ENCODE measurements at regions not wholly inside any gene's neighbourhood (a gene's known extent, or its start where the extent isn't known, plus 50 kb on each side); places are given as distances from the start of the nearest gene placed in this dataset.

DNA sequence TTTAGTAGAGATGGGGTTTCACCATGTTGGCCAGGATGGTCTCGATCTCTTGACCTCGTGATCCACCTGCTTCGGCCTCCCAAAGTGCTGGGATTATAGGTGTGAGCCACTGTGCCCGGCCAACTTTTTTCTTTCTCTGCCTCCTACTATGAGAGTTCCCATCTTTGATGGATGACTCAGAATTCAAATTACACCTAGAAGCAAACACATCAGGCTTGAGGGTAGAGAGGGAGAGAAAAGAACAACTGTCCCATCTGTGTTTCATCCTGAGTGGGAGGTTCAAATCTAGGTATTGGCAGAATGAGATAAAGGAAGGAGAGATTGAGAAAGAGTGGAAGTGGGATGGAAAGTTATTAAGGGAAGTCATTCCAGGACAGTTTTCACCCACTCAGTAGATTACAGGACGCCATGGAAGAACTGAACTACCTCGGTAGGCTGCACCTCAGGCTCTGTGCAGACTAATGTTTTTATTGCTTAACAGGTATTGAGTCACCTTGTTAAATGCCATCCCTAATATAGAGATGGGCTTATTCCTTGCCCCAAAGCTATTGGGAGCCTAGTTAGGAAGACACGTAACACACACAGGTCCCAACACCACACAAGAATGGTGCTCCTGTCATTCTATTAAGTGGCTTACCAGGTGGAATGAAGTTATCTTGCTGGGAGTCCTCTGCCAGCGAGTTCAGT lies 275.7 kb downstream of the SOX4 start:
- Histone ChIP-seq H3K4me1 (ENCODE audit: control insufficient read depth in 1 of 2, extremely low read depth in 1 of 2, insufficient read depth in 2 of 2, low read length in 2 of 2) (peaks cover 5 to 12% of the 10 kb centered on the region in 2 experiments), H3K4me3 (ENCODE audit: control insufficient read depth in 1 of 2, extremely low read depth in 1 of 2, low read length in 1 of 2) (no peak overlapping the region), H3K27ac (ENCODE audit: low read length) (no peak overlapping the region), H3K9me3 (no peaks in the 10 kb centered on the region), H3K27me3 (replicated peaks in 1 of 2; ENCODE audit: control insufficient read depth in 2 of 2, extremely low read depth in 1 of 2, insufficient read depth in 2 of 2, low read length in 1 of 2) (peaks cover 0 to under 1% of the 10 kb centered on the region in 2 experiments), H3K36me3 (ENCODE audit: control insufficient read depth in 2 of 2, extremely low read depth in 1 of 2, insufficient read depth in 1 of 2, low read length in 1 of 2) (no peaks in the 10 kb centered on the region)
- Mint-ChIP-seq H3K27me3 (peaks cover 0 to 7% of the 10 kb centered on the region in 2 donors), H3K4me1 (no peaks in the 10 kb centered on the region), H3K9me3 (no peaks in the 10 kb centered on the region), H3K4me3 (no peak overlapping the region), H3K36me3 (no peaks in the 10 kb centered on the region), H3K27ac (no peak overlapping the region)
- DNase-seq (no peak), ATAC-seq (replicated peaks in 1 of 4) (no peak)
- ChIA-PET CTCF (no interaction called here), POLR2A (no interaction called here)
- no CpG with 5 or more reads among the region's 8 CpGs for WGBS (ENCODE audit: insufficient coverage)

DNA sequence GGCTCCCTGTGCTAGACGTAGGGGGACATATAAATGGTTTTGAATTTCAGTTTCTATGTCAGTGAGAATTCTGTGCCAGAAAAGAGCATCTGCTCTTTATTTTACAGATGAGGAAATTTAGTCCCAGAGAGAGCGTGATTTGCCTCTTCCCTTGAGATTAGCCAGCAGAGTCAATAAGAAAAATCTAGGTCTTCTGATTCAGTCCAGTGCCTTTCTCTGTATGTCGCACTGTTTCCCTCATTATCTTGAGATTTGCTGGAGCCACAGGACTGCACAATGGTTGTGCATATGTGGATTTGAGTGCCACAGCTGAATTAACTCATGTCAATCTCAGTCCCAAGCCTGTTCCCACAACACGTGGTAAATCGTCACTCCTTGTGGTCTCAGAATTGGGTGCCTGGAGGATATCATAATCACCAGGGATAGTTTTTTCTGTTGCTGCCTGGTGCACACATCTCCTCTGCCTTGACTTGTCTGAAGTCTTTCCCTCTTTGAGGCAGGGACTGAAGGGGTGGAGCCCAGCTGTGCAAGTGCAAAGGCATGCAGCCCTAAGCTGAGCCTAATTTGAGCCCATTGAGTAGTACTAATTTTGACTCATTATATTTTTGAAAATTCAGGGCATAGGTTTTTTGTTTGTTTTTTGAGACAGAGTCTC lies 276.7 kb downstream of the SOX4 start:
- 100% methylated on average over 1 of the region's 5 CpGs for WGBS (ENCODE audit: insufficient coverage)
- ChIA-PET POLR2A (no interaction called here), CTCF (no interaction called here)
- Mint-ChIP-seq H3K27me3 (peaks cover 0 to 7% of the 10 kb centered on the region in 2 donors), H3K9me3 (no peaks in the 10 kb centered on the region), H3K27ac (no peak overlapping the region), H3K4me1 (no peaks in the 10 kb centered on the region), H3K36me3 (no peaks in the 10 kb centered on the region), H3K4me3 (no peak overlapping the region)
- H3K27me3 ChIP-seq (replicated peaks in 1 of 2; ENCODE audit: control insufficient read depth in 2 of 2, extremely low read depth in 1 of 2, insufficient read depth in 2 of 2, low read length in 1 of 2): peaks cover 0 to 5% of the 10 kb centered on the region in 2 experiments
- ATAC-seq (replicated peaks in 1 of 4) (no peak), DNase-seq (no peak)
- H3K9me3 ChIP-seq: no peaks in the 10 kb centered on the region
- no peaks in the 10 kb centered on the region for H3K36me3 ChIP-seq (ENCODE audit: control insufficient read depth in 2 of 2, extremely low read depth in 1 of 2, insufficient read depth in 1 of 2, low read length in 1 of 2)
- peaks cover 5 to 12% of the 10 kb centered on the region in 2 experiments for H3K4me1 ChIP-seq (ENCODE audit: control insufficient read depth in 1 of 2, extremely low read depth in 1 of 2, insufficient read depth in 2 of 2, low read length in 2 of 2)
- H3K4me3 ChIP-seq (ENCODE audit: control insufficient read depth in 1 of 2, extremely low read depth in 1 of 2, low read length in 1 of 2): no peak overlapping the region
- H3K27ac ChIP-seq (ENCODE audit: low read length): no peak overlapping the region

DNA sequence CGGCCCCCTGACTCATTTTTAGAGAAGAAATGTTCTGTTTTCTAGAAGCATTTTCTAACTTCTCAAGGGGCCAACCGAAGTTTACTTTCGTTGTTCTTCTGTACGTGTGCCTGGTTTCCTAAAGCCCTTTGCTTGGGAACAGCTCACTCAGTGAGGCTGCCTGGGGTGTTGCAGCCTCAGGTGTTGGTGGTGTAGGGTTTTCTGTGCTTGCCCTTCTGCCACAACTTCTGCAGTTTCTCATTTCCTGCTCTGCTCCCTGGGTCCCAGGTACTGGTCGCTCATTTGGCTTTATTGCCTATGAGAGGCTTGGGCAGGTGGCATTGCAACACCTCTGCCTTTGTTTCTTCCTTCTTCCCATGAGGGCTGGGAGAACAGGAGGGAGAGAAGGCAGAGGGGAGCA lies 278.3 kb downstream of the SOX4 start:
- ChIA-PET CTCF (no interaction called here), POLR2A (no interaction called here)
- ATAC-seq (replicated peaks in 1 of 4): no peak
- H3K4me1 ChIP-seq (ENCODE audit: control insufficient read depth in 1 of 2, extremely low read depth in 1 of 2, insufficient read depth in 2 of 2, low read length in 2 of 2): peaks cover 5 to 12% of the 10 kb centered on the region in 2 experiments
- no peaks in the 10 kb centered on the region for H3K36me3 Mint-ChIP-seq
- 42% methylated on average over 4 of the region's 5 CpGs for WGBS (ENCODE audit: insufficient coverage)
- H3K36me3 ChIP-seq (ENCODE audit: control insufficient read depth in 2 of 2, extremely low read depth in 1 of 2, insufficient read depth in 1 of 2, low read length in 1 of 2): no peaks in the 10 kb centered on the region
- peaks cover 0 to 7% of the 10 kb centered on the region in 2 donors for H3K27me3 Mint-ChIP-seq
- H3K27ac Mint-ChIP-seq: no peak overlapping the region
- H3K4me1 Mint-ChIP-seq: peaks cover 0 to 5% (median under 1%) of the 10 kb centered on the region in 3 donors
- peaks cover 0 to 4% (median 0%) of the 10 kb centered on the region in 3 donors for H3K9me3 Mint-ChIP-seq
- no peaks in the 10 kb centered on the region for H3K9me3 ChIP-seq
- H3K27me3 ChIP-seq (replicated peaks in 1 of 2; ENCODE audit: control insufficient read depth in 2 of 2, extremely low read depth in 1 of 2, insufficient read depth in 2 of 2, low read length in 1 of 2): peaks cover 0 to 5% of the 10 kb centered on the region in 2 experiments
- no peak for DNase-seq
- no peak overlapping the region for H3K27ac ChIP-seq (ENCODE audit: low read length)
- no peak overlapping the region for H3K4me3 Mint-ChIP-seq
- no peak overlapping the region for H3K4me3 ChIP-seq (ENCODE audit: control insufficient read depth in 1 of 2, extremely low read depth in 1 of 2, low read length in 1 of 2)

DNA sequence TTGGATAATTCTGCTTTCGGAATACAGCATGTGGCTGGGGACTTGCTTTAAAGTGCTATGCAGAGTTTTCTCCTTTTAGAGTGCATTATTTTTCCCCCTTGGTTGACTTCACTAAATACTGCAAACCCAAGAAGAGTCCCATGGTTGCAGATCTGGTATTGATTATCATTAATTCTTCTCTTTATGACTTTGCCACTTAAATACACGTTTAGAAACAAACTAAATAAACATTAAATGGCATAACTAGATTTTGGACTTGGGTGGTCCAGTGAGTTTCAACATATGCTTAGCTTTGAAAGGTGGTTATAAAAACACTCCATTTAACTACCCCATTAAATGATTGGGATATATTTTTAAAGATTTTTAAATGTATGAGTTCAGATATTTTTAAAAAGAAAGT lies 279.2 kb downstream of the SOX4 start:
- Mint-ChIP-seq H3K9me3 (peaks cover 0 to 6% (median 4%) of the 10 kb centered on the region in 3 donors), H3K36me3 (no peaks in the 10 kb centered on the region), H3K4me1 (peaks cover 0 to 14% (median 4%) of the 10 kb centered on the region in 3 donors), H3K27me3 (peaks cover 0 to 7% of the 10 kb centered on the region in 2 donors), H3K4me3 (no peak overlapping the region), H3K27ac (no peak overlapping the region)
- Histone ChIP-seq H3K9me3 (no peaks in the 10 kb centered on the region), H3K27ac (ENCODE audit: low read length) (no peak overlapping the region), H3K4me1 (ENCODE audit: control insufficient read depth in 1 of 2, extremely low read depth in 1 of 2, insufficient read depth in 2 of 2, low read length in 2 of 2) (peaks cover 5 to 12% of the 10 kb centered on the region in 2 experiments), H3K4me3 (ENCODE audit: control insufficient read depth in 1 of 2, extremely low read depth in 1 of 2, low read length in 1 of 2) (no peak overlapping the region), H3K27me3 (replicated peaks in 1 of 2; ENCODE audit: control insufficient read depth in 2 of 2, extremely low read depth in 1 of 2, insufficient read depth in 2 of 2, low read length in 1 of 2) (peaks cover 0 to 5% of the 10 kb centered on the region in 2 experiments), H3K36me3 (ENCODE audit: control insufficient read depth in 2 of 2, extremely low read depth in 1 of 2, insufficient read depth in 1 of 2, low read length in 1 of 2) (no peaks in the 10 kb centered on the region)
- WGBS (ENCODE audit: insufficient coverage): 83% methylated on average over 1 of the region's 2 CpGs
- DNase-seq: no peak
- ChIA-PET POLR2A (no interaction called here), CTCF (no interaction called here)
- ATAC-seq (replicated peaks in 1 of 4): no peak

DNA sequence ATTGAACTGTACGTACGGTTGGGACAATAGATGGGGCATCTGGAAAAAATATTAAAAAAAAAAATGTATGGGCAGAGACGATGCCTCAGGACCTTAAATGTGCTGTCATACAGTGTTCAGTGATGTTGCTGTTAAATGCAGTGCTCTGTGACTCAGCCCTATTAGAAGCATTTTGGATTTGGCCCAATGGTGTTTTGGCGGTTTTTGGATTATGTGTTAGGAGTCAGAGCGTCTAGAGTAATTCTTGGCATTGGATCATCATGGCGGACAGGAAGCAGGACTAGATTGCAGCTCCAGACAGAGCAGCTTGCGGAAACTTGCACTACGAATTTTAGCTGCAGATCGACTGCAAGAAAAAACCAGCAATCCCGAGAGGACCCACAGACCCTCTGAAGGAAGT lies 280.0 kb downstream of the SOX4 start:
- POLR2A ChIA-PET: no interaction called here

DNA sequence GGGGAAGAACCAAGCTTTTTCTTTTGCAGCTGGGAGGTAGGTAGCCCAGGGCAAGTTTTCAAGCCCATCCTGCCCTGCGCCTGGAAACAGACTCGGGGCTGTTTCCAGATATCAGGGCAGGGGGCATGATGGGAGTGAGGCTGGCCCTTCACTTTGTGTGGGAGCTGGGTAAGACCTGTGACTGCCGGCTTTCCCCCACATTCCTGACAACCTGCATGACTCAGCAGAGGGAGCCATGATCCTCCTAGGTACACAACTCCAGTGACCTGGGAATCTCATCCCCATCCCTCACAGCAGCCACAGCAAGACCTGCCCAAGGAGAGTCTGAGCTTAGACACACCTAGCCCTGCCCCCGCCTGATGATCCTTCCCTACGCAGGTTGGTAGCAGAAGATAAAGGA lies 280.8 kb downstream of the SOX4 start:
- POLR2A ChIA-PET: no interaction called here
- CTCF ChIA-PET: no interaction called here
- Histone ChIP-seq H3K27me3 (replicated peaks in 1 of 2; ENCODE audit: control insufficient read depth in 2 of 2, extremely low read depth in 1 of 2, insufficient read depth in 2 of 2, low read length in 1 of 2) (peaks cover 0 to 5% of the 10 kb centered on the region in 2 experiments), H3K9me3 (no peaks in the 10 kb centered on the region), H3K4me3 (ENCODE audit: control insufficient read depth in 1 of 2, extremely low read depth in 1 of 2, low read length in 1 of 2) (no peak overlapping the region), H3K27ac (ENCODE audit: low read length) (no peak overlapping the region), H3K4me1 (ENCODE audit: control insufficient read depth in 1 of 2, extremely low read depth in 1 of 2, insufficient read depth in 2 of 2, low read length in 2 of 2) (peaks cover 5 to 12% of the 10 kb centered on the region in 2 experiments), H3K36me3 (ENCODE audit: control insufficient read depth in 2 of 2, extremely low read depth in 1 of 2, insufficient read depth in 1 of 2, low read length in 1 of 2) (no peaks in the 10 kb centered on the region)
- Mint-ChIP-seq H3K36me3 (no peaks in the 10 kb centered on the region), H3K27me3 (peaks cover 0 to 7% of the 10 kb centered on the region in 2 donors), H3K4me3 (no peak overlapping the region), H3K9me3 (peaks cover 0 to 10% (median 4%) of the 10 kb centered on the region in 3 donors), H3K27ac (no peak overlapping the region), H3K4me1 (peaks cover 0 to 17% (median 4%) of the 10 kb centered on the region in 3 donors)
- 100% methylated on average over 3 of the region's 5 CpGs for WGBS (ENCODE audit: insufficient coverage)
- DNase-seq: no peak
- ATAC-seq (replicated peaks in 1 of 4): no peak

More for the DNA sequence above, 280.0 kb downstream of the SOX4 start:
- CTCF ChIA-PET: no interaction called here
- no peak overlapping the region for H3K4me3 Mint-ChIP-seq
- H3K36me3 Mint-ChIP-seq: no peaks in the 10 kb centered on the region
- H3K27ac Mint-ChIP-seq: no peak overlapping the region
- Histone ChIP-seq H3K9me3 (no peaks in the 10 kb centered on the region), H3K27me3 (replicated peaks in 1 of 2; ENCODE audit: control insufficient read depth in 2 of 2, extremely low read depth in 1 of 2, insufficient read depth in 2 of 2, low read length in 1 of 2) (peaks cover 0 to 5% of the 10 kb centered on the region in 2 experiments), H3K27ac (ENCODE audit: low read length) (no peak overlapping the region), H3K4me3 (ENCODE audit: control insufficient read depth in 1 of 2, extremely low read depth in 1 of 2, low read length in 1 of 2) (no peak overlapping the region), H3K36me3 (ENCODE audit: control insufficient read depth in 2 of 2, extremely low read depth in 1 of 2, insufficient read depth in 1 of 2, low read length in 1 of 2) (no peaks in the 10 kb centered on the region), H3K4me1 (ENCODE audit: control insufficient read depth in 1 of 2, extremely low read depth in 1 of 2, insufficient read depth in 2 of 2, low read length in 2 of 2) (peaks cover 5 to 12% of the 10 kb centered on the region in 2 experiments)
- H3K27me3 Mint-ChIP-seq: peaks cover 0 to 7% of the 10 kb centered on the region in 2 donors
- peaks cover 0 to 10% (median 4%) of the 10 kb centered on the region in 3 donors for H3K9me3 Mint-ChIP-seq
- ATAC-seq (replicated peaks in 1 of 4) (no peak), DNase-seq (no peak)
- 81% methylated on average over 9 of the region's 10 CpGs for WGBS (ENCODE audit: insufficient coverage)
- H3K4me1 Mint-ChIP-seq: peaks cover 0 to 17% (median 4%) of the 10 kb centered on the region in 3 donors

Measured in T-cell (primary cell).